GM12891 (cell line): ENCODE measurements at regions not wholly inside any gene's neighbourhood (a gene's known extent, or its start where the extent isn't known, plus 50 kb on each side); places are given as distances from the start of the nearest gene placed in this dataset.

Experiments
- POLR2A ChIP-seq: IDR thresholded peaks from 2 replicates; pipeline ENCODE4 v1.6.1; 2011; ENCODE audit warnings: low read depth, low read length, control low read depth
- POLR2AphosphoS5 ChIP-seq: IDR thresholded peaks from 2 replicates; pipeline ENCODE4 v1.6.1; 2011; ENCODE audit warnings: low read depth, low read length, control low read depth

- TF ChIP-seq POLR2AphosphoS5 (no peak), POLR2A (no peak)
Measured at GRCh38 chr2:35297403-35297802, 1058.2 kb upstream of the CRIM1 start.
